CD14-positive monocyte (primary cell): ENCODE measurements at regions not wholly inside any gene's neighbourhood (a gene's known extent, or its start where the extent isn't known, plus 50 kb on each side); places are given as distances from the start of the nearest gene placed in this dataset.
A peak's percentile ranks its signal among the peaks of the same experiment; 100 is the strongest.
"Not testable (repeated sequence)": the region's sequence is repeated elsewhere in the genome, so short reads cannot be mapped to it uniquely, and the experiment has no call there.

Source experiments
- DNase-seq, 3 donors: peaks; one replicate each; pipeline ENCODE4 v3.0.0-alpha.2; 2011 to 2022
- H2AFZ ChIP-seq: 2 replicates; pipeline ENCODE4 v1.6.0; 2012; ENCODE audit warnings: mild to moderate bottlenecking, low read depth, low read length, inconsistent platforms; ENCODE audit not compliant: insufficient read depth, poor library complexity, severe bottlenecking
- H3K27ac ChIP-seq, 2 donors: 1 replicate in 1 of 2; 2 replicates in 1 of 2; pipeline ENCODE4 v1.5.1; 2012 to 2013; ENCODE audit warnings: low read length in 2 of 2, control low read depth in 1 of 2, inconsistent platforms in 1 of 2, low read depth in 1 of 2, mild to moderate bottlenecking in 1 of 2
- H3K27me3 ChIP-seq, 2 donors: one replicate each; pipeline versions ENCODE4 v1.6.0 to v1.6.1; 2011 to 2013; ENCODE audit warnings: low read length in 2 of 2; ENCODE audit not compliant: control insufficient read depth in 2 of 2, insufficient read depth in 2 of 2
- H3K36me3 ChIP-seq, 2 donors: replicated peaks in 1 of 2; 1 replicate in 1 of 2; 2 replicates in 1 of 2; pipeline versions ENCODE4 v1.5.1 to v1.6.1; 2012 to 2013; ENCODE audit warnings: low read length in 2 of 2, control low read depth in 1 of 2, inconsistent platforms in 1 of 2, mild to moderate bottlenecking in 1 of 2; ENCODE audit not compliant: insufficient read depth in 2 of 2, control insufficient read depth in 1 of 2
- H3K4me1 ChIP-seq, 2 donors: 1 replicate in 1 of 2; 2 replicates in 1 of 2; pipeline versions ENCODE4 v1.5.1 to v1.6.1; 2012 to 2013; ENCODE audit warnings: low read length in 2 of 2, control low read depth in 1 of 2, inconsistent platforms in 1 of 2, mild to moderate bottlenecking in 1 of 2, moderate library complexity in 1 of 2; ENCODE audit not compliant: insufficient read depth in 2 of 2, control insufficient read depth in 1 of 2
- H3K4me2 ChIP-seq: replicated peaks from 2 replicates; pipeline ENCODE3; 2012; ENCODE audit warnings: low read length, moderate library complexity, mild to moderate bottlenecking; ENCODE audit not compliant: poor library complexity, severe bottlenecking; ENCODE audit errors: extremely low read depth
- H3K4me3 ChIP-seq, 3 experiments: fragments of 200-600 bp in 1 of 3; sonication (generic) in 1 of 3; replicated peaks in 1 of 3; 1 replicate in 2 of 3; 2 replicates in 1 of 3; pipeline ENCODE4 v1.5.1; 2011 to 2013; ENCODE audit warnings: low read length in 3 of 3, mild to moderate bottlenecking in 3 of 3, control low read depth in 2 of 3, low read depth in 2 of 3, inconsistent platforms in 1 of 3, moderate library complexity in 1 of 3
- H3K79me2 ChIP-seq: 2 replicates; pipeline ENCODE4 v1.6.0; 2012; ENCODE audit warnings: mild to moderate bottlenecking, control low read depth, inconsistent platforms, low read length, moderate library complexity; ENCODE audit not compliant: insufficient read depth
- H3K9ac ChIP-seq: 2 replicates; pipeline ENCODE4 v1.6.0; 2017; ENCODE audit warnings: low read length, mild to moderate bottlenecking; ENCODE audit not compliant: insufficient read depth, poor library complexity, severe bottlenecking
- H3K9me3 ChIP-seq, 2 donors: replicated peaks in 1 of 2; 1 replicate in 1 of 2; 2 replicates in 1 of 2; pipeline versions ENCODE4 v1.5.1 to v1.6.1; 2012 to 2013; ENCODE audit warnings: low read length in 2 of 2, control low read depth in 1 of 2; ENCODE audit not compliant: control insufficient read depth in 1 of 2, insufficient read depth in 1 of 2
- H4K20me1 ChIP-seq: 2 replicates; pipeline ENCODE4 v1.6.0; 2012; ENCODE audit warnings: mild to moderate bottlenecking, low read length, control low read depth, moderate library complexity; ENCODE audit not compliant: insufficient read depth
- H3K27ac Mint-ChIP-seq, 7 donors: one replicate each; pipeline ENCODE4 v1.8.0; 2020; ENCODE audit warnings: mild to moderate bottlenecking in 7 of 7, mixed read lengths in 7 of 7, moderate library complexity in 6 of 7, inconsistent platforms in 2 of 7
- H3K27me3 Mint-ChIP-seq, 3 donors: one replicate each; pipeline ENCODE4 v1.8.0; 2021 to 2022; ENCODE audit warnings: low read depth in 3 of 3, mild to moderate bottlenecking in 3 of 3, mixed read lengths in 3 of 3, moderate library complexity in 3 of 3, inconsistent platforms in 1 of 3
- H3K36me3 Mint-ChIP-seq, 2 donors: one replicate each; pipeline ENCODE4 v1.8.0; 2020; ENCODE audit warnings: mixed read lengths in 2 of 2, inconsistent platforms in 1 of 2, mild to moderate bottlenecking in 1 of 2
- H3K4me1 Mint-ChIP-seq: one replicate; pipeline ENCODE4 v1.8.0; 2020; ENCODE audit warnings: mild to moderate bottlenecking, mixed read lengths
- H3K4me3 Mint-ChIP-seq, 2 donors: one replicate each; pipeline ENCODE4 v1.8.0; 2020; ENCODE audit warnings: mild to moderate bottlenecking in 2 of 2, mixed read lengths in 2 of 2, moderate library complexity in 1 of 2
- H3K9me3 Mint-ChIP-seq, 7 donors: one replicate each; pipeline ENCODE4 v1.8.0; 2020 to 2022; ENCODE audit warnings: mixed read lengths in 7 of 7, mild to moderate bottlenecking in 6 of 7, moderate library complexity in 6 of 7, inconsistent platforms in 2 of 7
- WGBS: methylation state at CpG from one replicate; pipeline ENCODE4 v1.1.5; 2013; ENCODE audit warnings: missing lambda C conversion rate; ENCODE audit not compliant: insufficient coverage; 5-methylcytosine and 5-hydroxymethylcytosine counted together
- intact Hi-C, 2 donors: fragments of 100-400 bp; cut with micrococcal nuclease; formaldehyde crosslinking; loops; one replicate each; pipeline versions ENCODE4 v1.15.0 to v1.15.1; 2023
- TF ChIP-seq, protein P1 (sequence below): fragments of 200-600 bp; IDR thresholded peaks from one replicate; pipeline ENCODE4 v1.8.0; 2022; ENCODE audit warnings: antibody characterized with exemption, mild to moderate bottlenecking

DNA sequence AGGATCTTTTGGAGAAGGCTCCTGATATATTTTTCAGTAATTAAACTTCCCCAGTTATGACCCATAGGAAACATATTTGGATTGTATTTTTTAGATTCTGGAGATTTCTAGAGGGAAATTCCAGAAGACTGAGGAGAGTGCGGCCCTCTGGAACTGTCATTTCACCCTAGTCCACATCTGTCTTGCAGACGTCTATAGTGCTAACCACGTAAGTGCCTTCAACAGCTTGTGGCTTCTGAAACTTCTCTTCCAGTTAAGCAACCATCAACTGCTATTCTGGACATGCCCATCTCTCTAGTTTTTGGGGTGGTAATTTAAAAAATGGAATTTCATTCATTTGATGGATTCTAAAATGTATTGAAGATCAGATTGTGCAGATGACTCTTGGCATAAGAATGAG is 1098.8 kb downstream of the TMEM121 start:
- TF ChIP-seq, protein P1, sequence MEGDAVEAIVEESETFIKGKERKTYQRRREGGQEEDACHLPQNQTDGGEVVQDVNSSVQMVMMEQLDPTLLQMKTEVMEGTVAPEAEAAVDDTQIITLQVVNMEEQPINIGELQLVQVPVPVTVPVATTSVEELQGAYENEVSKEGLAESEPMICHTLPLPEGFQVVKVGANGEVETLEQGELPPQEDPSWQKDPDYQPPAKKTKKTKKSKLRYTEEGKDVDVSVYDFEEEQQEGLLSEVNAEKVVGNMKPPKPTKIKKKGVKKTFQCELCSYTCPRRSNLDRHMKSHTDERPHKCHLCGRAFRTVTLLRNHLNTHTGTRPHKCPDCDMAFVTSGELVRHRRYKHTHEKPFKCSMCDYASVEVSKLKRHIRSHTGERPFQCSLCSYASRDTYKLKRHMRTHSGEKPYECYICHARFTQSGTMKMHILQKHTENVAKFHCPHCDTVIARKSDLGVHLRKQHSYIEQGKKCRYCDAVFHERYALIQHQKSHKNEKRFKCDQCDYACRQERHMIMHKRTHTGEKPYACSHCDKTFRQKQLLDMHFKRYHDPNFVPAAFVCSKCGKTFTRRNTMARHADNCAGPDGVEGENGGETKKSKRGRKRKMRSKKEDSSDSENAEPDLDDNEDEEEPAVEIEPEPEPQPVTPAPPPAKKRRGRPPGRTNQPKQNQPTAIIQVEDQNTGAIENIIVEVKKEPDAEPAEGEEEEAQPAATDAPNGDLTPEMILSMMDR: no peak
- intact Hi-C loops: no loop called here
- Mint-ChIP-seq H3K4me1 (peaks cover 4% of the 10 kb centered on the region), H3K27ac (no peak overlapping the region), H3K36me3 (no peaks in the 10 kb centered on the region), H3K4me3 (no peak overlapping the region), H3K9me3 (no peaks in the 10 kb centered on the region), H3K27me3 (peaks cover 2 to 4% (median 4%) of the 10 kb centered on the region in 3 donors)
- Histone ChIP-seq H3K4me1 (no peaks in the 10 kb centered on the region), H4K20me1 (no peaks in the 10 kb centered on the region), H3K4me2 (no peak overlapping the region), H3K79me2 (no peaks in the 10 kb centered on the region), H3K9ac (no peak overlapping the region), H3K36me3 (no peaks in the 10 kb centered on the region), H3K9me3 (no peaks in the 10 kb centered on the region), H3K4me3 (no peak overlapping the region), H2AFZ (no peak overlapping the region), H3K27ac (no peak overlapping the region), H3K27me3 (no peaks in the 10 kb centered on the region)
- DNase-seq: no peak
- WGBS: 0% methylated on average over 1 of the region's 3 CpGs

DNA sequence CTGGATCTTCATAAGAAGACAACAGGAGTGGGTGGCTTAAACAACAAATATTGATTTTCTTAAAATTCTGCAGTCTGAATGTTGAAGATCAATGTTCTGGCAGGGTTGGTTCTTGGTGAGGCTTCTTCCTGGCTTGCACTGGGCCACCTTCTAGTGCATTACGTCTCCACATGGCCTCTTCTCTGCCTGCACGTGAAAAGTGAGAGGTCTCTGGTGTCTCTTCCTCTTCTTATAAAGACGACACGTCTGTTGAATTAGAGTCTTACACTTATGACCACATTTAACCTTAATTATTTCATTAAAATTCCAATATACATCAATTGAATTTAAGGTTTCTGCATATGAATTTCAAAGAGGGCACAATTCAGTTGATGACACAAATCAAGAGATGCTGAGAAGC is 1100.1 kb downstream of the TMEM121 start:
- H4K20me1 ChIP-seq, H3K36me3 ChIP-seq, H2AFZ ChIP-seq, intact Hi-C loops, H3K27me3 ChIP-seq, H3K4me3 Mint-ChIP-seq, H3K79me2 ChIP-seq, H3K27me3 Mint-ChIP-seq, H3K4me1 ChIP-seq, H3K9ac ChIP-seq, H3K36me3 Mint-ChIP-seq, H3K9me3 ChIP-seq, H3K4me3 ChIP-seq, H3K4me1 Mint-ChIP-seq, DNase-seq, H3K4me2 ChIP-seq, H3K27ac ChIP-seq, H3K9me3 Mint-ChIP-seq: not testable (repeated sequence)
- peak overlapping the region in 1 of 7 donors; percentile 51 for H3K27ac Mint-ChIP-seq
- no CpG with 5 or more reads among the region's 4 CpGs for WGBS
